IPS DF 4.7 (cell line): ENCODE measurements at regions not wholly inside any gene's neighbourhood (a gene's known extent, or its start where the extent isn't known, plus 50 kb on each side); places are given as distances from the start of the nearest gene placed in this dataset.
A peak's percentile ranks its signal among the peaks of the same experiment; 100 is the strongest.
"Not testable (repeated sequence)": the region's sequence is repeated elsewhere in the genome, so short reads cannot be mapped to it uniquely, and the experiment has no call there.

Source experiments
- DNase-seq: peaks from one replicate; pipeline ENCODE4 v3.0.0-alpha.2; 2013; ENCODE audit warnings: low spot score; ENCODE audit errors: extremely low read depth

- DNase-seq, result no peak
Observed at GRCh38 chr12:46087916-46088439, 97.6 kb upstream of the SCAF11 start.

- no peak for DNase-seq
Observed at GRCh38 chr12:46084666-46085631, 94.6 kb upstream of the SCAF11 start.

GRCh38 chr12:46082490-46083200, 92.3 kb upstream of the SCAF11 start:
- DNase-seq, result no peak

- DNase-seq, result no peak
Observed at GRCh38 chr12:46073321-46073720, 82.9 kb upstream of the SCAF11 start.

GRCh38 chr12:46071769-46072624, 81.6 kb upstream of the SCAF11 start:
- DNase-seq, result peak; percentile 66

- no peak for DNase-seq
Observed at GRCh38 chr12:46071335-46071734, 81.0 kb upstream of the SCAF11 start.

- DNase-seq, result no peak
Observed at GRCh38 chr12:46067094-46067493, 76.7 kb upstream of the SCAF11 start.

GRCh38 chr12:46065412-46066166, 75.2 kb upstream of the SCAF11 start:
- no peak for DNase-seq

GRCh38 chr12:46064548-46064947, 74.2 kb upstream of the SCAF11 start:
- no peak for DNase-seq

GRCh38 chr12:46058697-46059096, 68.3 kb upstream of the SCAF11 start:
- not testable (repeated sequence) for DNase-seq

- DNase-seq, result no peak
Observed at GRCh38 chr12:46050805-46051204, 60.4 kb upstream of the SCAF11 start.

GRCh38 chr12:46049665-46050064, 59.3 kb upstream of the SCAF11 start:
- no peak for DNase-seq

GRCh38 chr12:46046436-46046835, 56.1 kb upstream of the SCAF11 start:
- DNase-seq, result no peak

GRCh38 chr12:46043972-46044520, 53.7 kb upstream of the SCAF11 start:
- no peak for DNase-seq
